Activated CD4-positive, alpha-beta T cell treated with anti-CD3 and anti-CD28 coated beads, Interleukin-2, amount 10 ng/mL, durations not matched to agents 24 days and 14 days (primary cell): ENCODE measurements at regions not wholly inside any gene's neighbourhood (a gene's known extent, or its start where the extent isn't known, plus 50 kb on each side); places are given as distances from the start of the nearest gene placed in this dataset.
A peak's percentile ranks its signal among the peaks of the same experiment; 100 is the strongest.
"Not testable (repeated sequence)": the region's sequence is repeated elsewhere in the genome, so short reads cannot be mapped to it uniquely, and the experiment has no call there.

Source experiments
- DNase-seq: peaks from one replicate; pipeline ENCODE4 v3.0.0; 2022
- H3K27ac Mint-ChIP-seq: one replicate; pipeline ENCODE4 v1.8.0; 2022; ENCODE audit warnings: mild to moderate bottlenecking, mixed read lengths
- H3K27me3 Mint-ChIP-seq: one replicate; pipeline ENCODE4 v1.8.0; 2022; ENCODE audit warnings: mixed read lengths
- H3K36me3 Mint-ChIP-seq: one replicate; pipeline ENCODE4 v1.8.0; 2022; ENCODE audit warnings: low read depth, mild to moderate bottlenecking, mixed read lengths
- H3K4me1 Mint-ChIP-seq: one replicate; pipeline ENCODE4 v1.8.0; 2021; ENCODE audit warnings: mixed read lengths
- H3K4me3 Mint-ChIP-seq: one replicate; pipeline ENCODE4 v1.8.0; 2022; ENCODE audit warnings: mild to moderate bottlenecking, moderate library complexity, mixed read lengths
- H3K9me3 Mint-ChIP-seq: one replicate; pipeline ENCODE4 v1.8.0; 2021; ENCODE audit warnings: mixed read lengths
- intact Hi-C: fragments of 100-400 bp; cut with micrococcal nuclease; formaldehyde crosslinking; loops from one replicate; pipeline ENCODE4 v1.15.1; 2023

GRCh38 chr6:144657691-144658090 lies 372.6 kb downstream of the UTRN start:
- Mint-ChIP-seq H3K27ac (peak overlapping the region; percentile 8), H3K36me3 (peaks cover 2% of the 10 kb centered on the region), H3K9me3 (no peaks in the 10 kb centered on the region), H3K4me1 (peaks cover 30% of the 10 kb centered on the region), H3K27me3 (no peaks in the 10 kb centered on the region), H3K4me3 (no peak overlapping the region)
- DNase-seq, result no peak
- intact Hi-C loops, result loop anchor here (5.0 kb wide), 1 partner anchor 70 kb away; no protein-coding TSS in a partner anchor

GRCh38 chr6:144659202-144660182 lies 374.4 kb downstream of the UTRN start:
- peaks cover 24% of the 10 kb centered on the region for H3K4me1 Mint-ChIP-seq
- H3K9me3 Mint-ChIP-seq, result no peaks in the 10 kb centered on the region
- H3K36me3 Mint-ChIP-seq, result peaks cover 3% of the 10 kb centered on the region
- H3K27ac Mint-ChIP-seq, result peak overlapping the region; percentile 88
- intact Hi-C loops, result loop anchor here (1.0 to 5.0 kb wide), 2 partner anchors 13 to 68 kb away; no protein-coding TSS in a partner anchor
- peak; percentile 71 for DNase-seq
- no peaks in the 10 kb centered on the region for H3K27me3 Mint-ChIP-seq
- H3K4me3 Mint-ChIP-seq, result peak overlapping the region; percentile 67

GRCh38 chr6:144660561-144661115 lies 375.5 kb downstream of the UTRN start:
- intact Hi-C loops, result no loop called here
- Mint-ChIP-seq H3K9me3 (no peaks in the 10 kb centered on the region), H3K27ac (no peak overlapping the region), H3K36me3 (peaks cover 3% of the 10 kb centered on the region), H3K4me1 (peaks cover 20% of the 10 kb centered on the region), H3K4me3 (no peak overlapping the region), H3K27me3 (no peaks in the 10 kb centered on the region)
- no peak for DNase-seq

GRCh38 chr6:144661116-144661806 lies 376.1 kb downstream of the UTRN start:
- intact Hi-C loops, result no loop called here
- Mint-ChIP-seq H3K27ac (no peak overlapping the region), H3K27me3 (no peaks in the 10 kb centered on the region), H3K4me3 (no peak overlapping the region), H3K9me3 (no peaks in the 10 kb centered on the region), H3K36me3 (peaks cover 3% of the 10 kb centered on the region), H3K4me1 (peaks cover 20% of the 10 kb centered on the region)
- no peak for DNase-seq

- no peak overlapping the region for H3K4me3 Mint-ChIP-seq
- no peaks in the 10 kb centered on the region for H3K27me3 Mint-ChIP-seq
- H3K27ac Mint-ChIP-seq, result no peak overlapping the region
- H3K9me3 Mint-ChIP-seq, result peaks cover 5% of the 10 kb centered on the region
- H3K4me1 Mint-ChIP-seq, result peaks cover 26% of the 10 kb centered on the region
- DNase-seq, result no peak
- intact Hi-C loops, result no loop called here
- peaks cover 6% of the 10 kb centered on the region for H3K36me3 Mint-ChIP-seq
Observed at GRCh38 chr6:144662812-144663365, 377.8 kb downstream of the UTRN start.

- Mint-ChIP-seq H3K27me3 (no peaks in the 10 kb centered on the region), H3K4me3 (no peak overlapping the region), H3K36me3 (peaks cover 6% of the 10 kb centered on the region), H3K4me1 (peaks cover 17% of the 10 kb centered on the region), H3K9me3 (peaks cover 5% of the 10 kb centered on the region), H3K27ac (no peak overlapping the region)
- intact Hi-C loops, result no loop called here
- DNase-seq, result no peak
Observed at GRCh38 chr6:144664281-144664680, 379.1 kb downstream of the UTRN start.

GRCh38 chr6:144664947-144665346 lies 379.8 kb downstream of the UTRN start:
- no peak overlapping the region for H3K27ac Mint-ChIP-seq
- no peak overlapping the region for H3K4me3 Mint-ChIP-seq
- no peaks in the 10 kb centered on the region for H3K27me3 Mint-ChIP-seq
- peaks cover 10% of the 10 kb centered on the region for H3K36me3 Mint-ChIP-seq
- H3K4me1 Mint-ChIP-seq, result peaks cover 11% of the 10 kb centered on the region
- no peak for DNase-seq
- peaks cover 9% of the 10 kb centered on the region for H3K9me3 Mint-ChIP-seq
- intact Hi-C loops, result no loop called here

- Mint-ChIP-seq H3K36me3 (peaks cover 19% of the 10 kb centered on the region), H3K27me3 (no peaks in the 10 kb centered on the region), H3K9me3 (peaks cover 19% of the 10 kb centered on the region), H3K27ac (no peak overlapping the region), H3K4me3 (no peak overlapping the region), H3K4me1 (peaks cover 14% of the 10 kb centered on the region)
- DNase-seq, result no peak
- intact Hi-C loops, result no loop called here
Observed at GRCh38 chr6:144665932-144666450, 380.9 kb downstream of the UTRN start.

- H3K4me1 Mint-ChIP-seq, result peaks cover 20% of the 10 kb centered on the region
- peaks cover 20% of the 10 kb centered on the region for H3K36me3 Mint-ChIP-seq
- intact Hi-C loops, result no loop called here
- H3K9me3 Mint-ChIP-seq, result peaks cover 21% of the 10 kb centered on the region
- no peak overlapping the region for H3K27ac Mint-ChIP-seq
- H3K27me3 Mint-ChIP-seq, result no peaks in the 10 kb centered on the region
- no peak overlapping the region for H3K4me3 Mint-ChIP-seq
- DNase-seq, result no peak
Observed at GRCh38 chr6:144666781-144667180, 381.6 kb downstream of the UTRN start.

- H3K27ac Mint-ChIP-seq, result no peak overlapping the region
- peaks cover 29% of the 10 kb centered on the region for H3K4me1 Mint-ChIP-seq
- H3K27me3 Mint-ChIP-seq, result no peaks in the 10 kb centered on the region
- peaks cover 30% of the 10 kb centered on the region for H3K36me3 Mint-ChIP-seq
- intact Hi-C loops, result no loop called here
- DNase-seq, result no peak
- peaks cover 30% of the 10 kb centered on the region for H3K9me3 Mint-ChIP-seq
- H3K4me3 Mint-ChIP-seq, result no peak overlapping the region
Observed at GRCh38 chr6:144667532-144668503, 382.7 kb downstream of the UTRN start.

- DNase-seq, H3K4me3 Mint-ChIP-seq, intact Hi-C loops, H3K27ac Mint-ChIP-seq, H3K27me3 Mint-ChIP-seq: not testable (repeated sequence)
- H3K4me1 Mint-ChIP-seq, result peaks cover 42% of the 10 kb centered on the region
- H3K36me3 Mint-ChIP-seq, result peaks cover 45% of the 10 kb centered on the region
- peaks cover 44% of the 10 kb centered on the region for H3K9me3 Mint-ChIP-seq
Observed at GRCh38 chr6:144670259-144670658, 385.1 kb downstream of the UTRN start.

GRCh38 chr6:144673807-144674206 lies 388.7 kb downstream of the UTRN start:
- Mint-ChIP-seq H3K9me3 (peaks cover 40% of the 10 kb centered on the region), H3K4me3 (no peak overlapping the region), H3K4me1 (peaks cover 36% of the 10 kb centered on the region), H3K36me3 (peaks cover 57% of the 10 kb centered on the region), H3K27me3 (no peaks in the 10 kb centered on the region), H3K27ac (no peak overlapping the region)
- intact Hi-C loops, result loop anchor here (2.0 kb wide), 1 partner anchor 91 kb away; no protein-coding TSS in a partner anchor
- DNase-seq, result no peak
